Fibroblast of skin of abdomen (primary cell): ENCODE measurements at regions not wholly inside any gene's neighbourhood (a gene's known extent, or its start where the extent isn't known, plus 50 kb on each side); places are given as distances from the start of the nearest gene placed in this dataset.

ENCODE experiments used
- DNase-seq: peaks from one replicate; pipeline ENCODE4 v3.0.0-alpha.2; 2013

DNA sequence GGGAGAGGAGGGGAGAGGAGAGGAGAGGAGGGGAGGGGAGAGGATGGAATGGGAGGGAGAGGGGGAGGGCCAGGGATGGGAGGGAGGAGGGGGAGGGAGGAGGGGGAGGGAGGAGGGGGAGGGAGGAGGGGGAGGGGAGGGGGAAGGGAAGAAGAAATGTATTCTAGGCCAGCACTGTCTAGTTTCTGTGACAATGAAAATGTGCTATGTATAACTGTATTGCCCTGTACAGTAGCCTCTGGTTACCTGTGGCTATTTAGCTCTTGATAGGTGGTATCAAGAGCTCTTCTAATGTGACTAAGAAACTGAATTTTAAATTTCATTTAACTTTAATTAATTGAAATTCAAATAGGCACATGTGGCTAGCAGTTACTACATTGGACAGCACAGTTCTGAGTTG is 143.1 kb downstream of the BTC start:
- DNase-seq = no peak

- no peak for DNase-seq
Observed at GRCh38 chr4:74653331-74654229, 140.7 kb downstream of the BTC start.

DNA sequence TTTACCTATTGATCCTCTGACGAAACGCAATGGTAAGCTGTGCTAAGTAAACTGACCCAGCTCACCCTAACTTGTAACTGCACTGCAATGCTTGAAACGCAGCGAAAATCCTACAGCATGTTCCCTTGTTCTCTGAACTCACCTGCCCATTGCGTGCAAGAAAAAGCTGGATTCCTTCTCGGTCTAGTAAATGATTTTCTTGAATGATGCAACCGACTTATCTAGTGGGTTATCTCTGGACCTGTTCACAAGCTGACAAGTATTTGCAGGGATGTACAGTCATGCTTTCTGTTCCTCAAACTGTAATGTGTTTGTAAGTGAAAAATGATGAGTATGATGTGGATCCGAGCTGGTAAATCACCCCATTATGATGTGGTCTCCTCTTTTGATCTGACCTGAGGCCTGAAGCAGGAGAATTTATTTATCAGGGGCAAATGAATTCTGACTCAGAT is 140.1 kb downstream of the BTC start:
- DNase-seq = no peak

- no peak for DNase-seq
Observed at GRCh38 chr4:74656596-74656995, 137.7 kb downstream of the BTC start.

- no peak for DNase-seq
Observed at GRCh38 chr4:74658116-74658515, 136.2 kb downstream of the BTC start.

DNA sequence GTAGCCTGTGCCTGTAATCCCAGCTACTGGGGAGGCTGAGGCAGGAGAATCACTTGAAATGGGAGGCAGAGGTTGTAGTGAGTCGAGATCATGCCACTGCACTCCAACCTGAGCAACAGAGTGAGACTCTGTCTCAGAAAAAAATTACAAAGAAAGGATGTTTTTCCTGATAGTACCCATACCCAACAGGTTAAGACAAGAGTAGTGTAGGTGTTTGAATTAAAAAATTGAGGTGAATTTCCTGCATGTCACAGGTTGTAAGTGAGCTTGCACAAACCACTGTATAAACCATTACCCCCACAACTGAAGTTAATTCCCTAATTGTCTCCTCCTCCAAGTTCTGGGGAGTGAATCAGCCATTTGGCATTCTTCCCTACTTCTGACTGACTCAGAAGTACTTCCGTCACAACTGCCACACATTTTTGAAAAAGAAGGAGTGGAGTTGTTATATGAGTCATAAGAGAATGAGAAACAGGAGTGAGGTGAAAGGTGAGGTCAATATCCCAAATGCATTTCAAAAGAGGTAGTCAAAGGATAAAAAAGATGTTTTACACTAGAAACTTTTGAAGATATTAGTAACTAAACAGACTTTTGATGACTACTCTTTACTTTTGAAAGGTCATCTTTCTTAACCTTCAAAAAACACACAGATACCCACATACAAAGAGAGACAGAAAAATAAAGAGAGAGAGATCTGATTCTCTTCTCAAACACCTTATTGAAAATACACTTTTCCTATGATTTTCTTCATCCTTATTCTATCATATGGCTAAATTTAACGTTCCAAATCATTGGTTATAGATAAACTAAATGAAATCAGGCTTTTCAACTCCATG is 134.5 kb downstream of the BTC start:
- DNase-seq = peak; percentile 98

DNA sequence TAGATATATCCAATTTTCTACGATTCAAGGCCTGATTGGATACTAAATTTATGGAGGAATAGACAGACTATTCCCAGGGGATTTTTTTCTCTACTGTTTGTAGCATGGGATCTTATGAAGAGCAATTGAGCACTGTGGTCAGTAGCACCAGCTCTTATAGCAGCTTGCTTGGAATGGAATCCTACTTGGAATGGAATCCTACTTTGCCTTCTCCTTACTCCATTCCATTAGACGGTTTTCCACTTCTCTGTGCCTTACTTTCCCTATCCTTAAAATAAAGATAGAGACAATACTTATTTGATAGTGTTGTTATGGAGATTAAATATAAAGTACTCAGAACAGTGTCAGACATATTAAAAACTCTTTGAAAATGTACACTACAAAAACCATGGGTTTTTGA is 133.5 kb downstream of the BTC start:
- no peak for DNase-seq

- peak; percentile 16 for DNase-seq
Observed at GRCh38 chr4:74661427-74662201, 132.7 kb downstream of the BTC start.

DNA sequence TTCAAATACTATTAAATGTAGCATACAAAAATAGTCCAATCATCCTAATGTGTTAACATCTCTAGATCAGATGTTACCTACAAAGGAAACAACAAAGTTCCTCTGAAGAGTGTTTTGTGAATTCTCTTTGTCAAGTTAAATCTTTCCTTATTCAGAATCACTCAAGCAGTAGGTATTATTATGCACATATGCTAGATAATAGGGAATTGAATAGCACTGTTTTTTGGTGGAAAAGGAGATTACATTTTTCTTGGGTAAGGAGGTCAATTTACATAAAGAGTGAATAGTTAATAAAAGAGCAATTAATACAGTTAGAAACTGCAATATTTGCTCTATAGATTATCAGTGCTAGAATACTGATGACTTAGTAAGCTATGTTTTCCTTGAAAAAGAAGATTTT is 130.7 kb downstream of the BTC start:
- DNase-seq = no peak

- DNase-seq = no peak
Observed at GRCh38 chr4:74665346-74665745, 129.0 kb downstream of the BTC start.

DNA sequence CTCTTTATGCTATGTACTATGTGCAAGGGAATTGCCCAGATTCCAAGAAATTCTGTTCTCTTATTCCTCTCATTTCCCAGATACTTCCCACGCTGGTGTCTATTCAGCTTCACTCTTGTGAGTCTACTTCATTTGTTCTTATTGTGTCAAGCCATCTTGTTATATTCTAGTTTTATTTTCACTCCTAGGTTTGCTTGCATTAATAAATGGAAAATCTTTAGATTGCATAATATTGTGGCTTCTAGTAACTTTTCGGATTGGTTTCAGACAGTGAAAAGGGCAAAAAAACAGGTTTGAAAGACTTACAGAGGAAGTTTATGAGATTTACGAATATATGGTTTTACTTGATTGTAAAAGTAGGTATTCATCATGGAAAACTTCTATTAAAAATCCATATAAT is 128.4 kb downstream of the BTC start:
- DNase-seq = no peak

DNA sequence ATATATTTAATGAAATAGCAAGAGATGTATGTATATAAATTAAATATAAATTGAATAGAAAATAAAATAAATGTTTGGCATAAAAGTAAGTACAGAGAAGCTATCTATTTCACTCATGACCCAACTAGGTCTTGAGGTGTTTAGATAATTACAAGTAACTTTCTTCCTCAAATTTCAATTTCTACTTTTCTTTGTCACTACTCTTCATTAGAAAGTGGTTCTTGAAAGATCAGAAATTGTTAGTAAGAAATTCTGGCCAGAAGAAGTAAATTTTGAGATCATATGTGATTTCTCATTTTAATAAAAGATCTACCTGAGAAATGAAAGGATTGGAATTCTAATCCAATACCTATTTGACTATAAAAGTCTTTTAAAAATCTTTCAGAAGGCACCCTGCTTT is 126.9 kb downstream of the BTC start:
- DNase-seq = no peak

DNA sequence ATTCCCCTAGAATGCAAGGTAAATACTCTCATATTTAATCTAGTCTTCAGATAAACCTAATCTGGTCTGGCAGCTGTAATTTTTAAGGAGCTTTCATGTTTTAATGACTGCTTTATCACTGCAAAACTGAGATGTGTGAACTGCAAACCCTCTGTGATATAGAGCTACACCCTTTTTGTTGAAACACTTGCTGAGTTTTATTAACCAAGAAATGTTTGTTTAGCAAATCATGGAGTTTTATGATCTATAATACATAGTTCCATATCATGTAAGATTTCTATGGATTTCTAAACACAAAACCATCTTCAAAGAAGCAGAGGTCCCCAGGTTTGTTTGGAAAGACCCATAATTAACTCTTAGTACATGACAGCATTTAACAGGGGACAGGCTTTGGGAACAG is 126.4 kb downstream of the BTC start:
- DNase-seq = no peak

DNA sequence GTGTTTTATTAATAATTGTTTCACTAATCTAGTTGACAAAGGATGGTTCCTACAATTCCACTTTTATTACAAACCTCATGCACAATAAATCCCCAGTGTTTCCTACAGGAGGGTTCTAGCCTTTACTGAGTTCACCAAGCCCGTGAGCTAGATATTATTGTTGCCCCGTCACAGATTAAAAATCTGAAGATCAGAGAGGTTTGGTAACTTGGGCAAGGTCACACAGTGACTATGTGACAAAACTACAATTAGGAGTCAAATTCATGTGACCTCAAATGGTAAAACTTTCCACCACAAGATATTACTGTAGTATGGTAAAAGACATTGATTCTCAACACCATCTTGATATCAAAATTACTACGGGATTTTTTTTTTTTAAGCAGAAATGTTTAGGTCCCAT is 124.6 kb downstream of the BTC start:
- DNase-seq = no peak

DNA sequence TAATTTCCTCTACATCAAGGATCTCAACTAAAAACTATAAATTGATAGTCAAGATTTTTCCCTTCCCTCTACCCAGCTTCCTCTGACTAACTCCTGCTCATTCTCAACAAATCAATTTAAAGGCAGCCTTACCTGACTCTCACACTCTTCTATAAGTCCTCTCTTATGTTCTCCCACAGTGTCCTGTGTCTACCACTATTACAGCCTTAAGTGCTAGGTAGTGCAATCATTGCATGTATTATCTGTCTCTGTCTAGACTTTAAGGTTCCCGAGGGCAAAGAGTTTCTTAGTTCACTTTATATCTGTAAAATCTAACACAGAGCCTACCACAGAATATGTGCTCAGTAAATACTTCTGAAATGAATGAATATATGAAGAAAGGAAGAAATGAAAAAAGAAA is 123.7 kb downstream of the BTC start:
- no peak for DNase-seq

DNA sequence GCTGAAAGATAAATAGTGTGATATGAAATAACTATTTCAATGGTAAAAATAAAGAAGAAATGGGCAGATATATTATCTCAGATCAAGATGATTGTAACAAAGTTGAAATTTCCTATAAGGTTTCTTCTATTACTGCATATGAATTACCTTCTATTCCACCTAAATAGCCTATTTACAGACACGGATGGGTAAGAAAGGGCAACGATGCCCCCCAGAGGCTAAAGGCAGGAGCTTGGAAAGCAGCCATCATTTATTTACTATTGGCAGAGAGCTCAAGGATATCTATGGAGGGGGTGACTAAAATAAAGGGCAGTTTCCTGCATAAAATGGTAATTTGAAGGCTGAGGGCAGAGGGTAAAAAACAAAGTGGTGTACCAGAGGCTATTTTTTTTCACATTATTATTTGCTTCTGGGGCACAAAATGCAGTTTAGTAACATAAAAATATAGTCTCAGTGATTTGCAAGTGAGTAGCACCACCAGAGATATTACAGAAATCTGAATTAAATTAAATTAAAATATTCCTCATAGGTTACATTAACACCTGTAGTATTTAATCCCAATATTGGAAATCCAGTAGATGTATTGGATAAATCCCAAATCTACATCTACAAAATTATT is 123.1 kb downstream of the BTC start:
- DNase-seq = peak; percentile 62

DNA sequence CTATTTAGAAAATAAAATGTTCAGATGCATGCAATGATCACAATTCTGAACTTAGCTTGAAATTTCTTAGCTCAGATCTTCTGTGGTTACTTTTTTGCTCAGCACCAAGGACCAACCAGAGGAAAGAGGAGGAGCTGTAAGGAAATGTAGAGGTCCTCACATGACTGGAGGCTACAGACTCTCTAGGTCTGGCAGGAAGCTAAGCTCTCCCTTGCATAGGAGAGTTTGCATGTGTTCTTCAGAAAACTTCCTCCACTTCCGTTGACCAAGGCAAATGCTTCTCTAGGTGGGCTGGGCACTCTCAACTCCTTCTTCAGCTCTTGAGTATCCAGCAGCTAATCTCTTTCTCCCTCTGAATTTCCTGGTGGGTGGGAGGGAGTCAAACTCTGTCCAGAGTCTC is 119.6 kb downstream of the BTC start:
- DNase-seq = no peak

GRCh38 chr4:74675673-74676279 is 118.5 kb downstream of the BTC start:
- DNase-seq = peak; percentile 64

DNA sequence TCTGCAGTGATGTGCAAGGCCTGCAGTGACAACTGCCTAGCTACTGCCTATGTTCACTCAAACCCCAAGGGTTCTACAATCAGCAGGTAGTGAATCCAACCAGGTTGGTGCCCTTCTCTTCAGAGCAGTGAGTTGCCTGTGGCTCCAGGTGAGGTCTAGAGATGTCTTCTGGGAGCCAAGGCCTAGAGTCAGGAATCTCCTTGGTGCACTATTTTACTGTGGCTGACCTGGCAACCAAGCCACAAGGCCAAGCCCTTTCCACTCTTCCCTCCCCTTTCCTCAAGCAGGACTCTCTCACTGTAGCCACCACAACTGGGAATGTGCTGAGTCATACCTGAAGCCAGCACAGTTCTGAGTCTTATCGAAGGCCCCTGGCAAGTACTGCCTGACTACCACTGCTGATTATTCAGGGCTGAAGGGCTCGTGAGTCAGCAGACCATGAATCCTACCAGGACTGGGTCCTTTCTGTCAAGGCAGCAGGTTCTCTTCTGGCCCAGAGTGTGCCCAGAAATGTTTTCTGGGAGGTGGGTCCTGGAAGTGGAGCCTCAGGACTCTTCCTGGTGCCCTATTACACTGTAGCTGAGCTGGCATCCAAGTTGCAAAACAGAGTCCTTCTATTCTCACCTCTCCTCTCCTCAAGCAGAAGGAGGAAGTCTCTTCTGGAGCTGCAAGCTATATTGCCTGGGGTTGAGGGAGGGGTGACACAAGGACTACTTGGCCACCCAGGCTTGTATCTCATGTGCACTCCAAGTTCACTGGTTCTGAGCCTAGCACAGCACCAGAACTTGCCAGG is 111.6 kb downstream of the BTC start:
- peak; percentile 88 for DNase-seq

GRCh38 chr4:74692972-74693371 is 101.4 kb downstream of the BTC start:
- no peak for DNase-seq
